HUES48 (cell line): ENCODE measurements at regions not wholly inside any gene's neighbourhood (a gene's known extent, or its start where the extent isn't known, plus 50 kb on each side); places are given as distances from the start of the nearest gene placed in this dataset.

ENCODE experiments used
- H3K27ac ChIP-seq: one replicate; pipeline ENCODE4 v1.7.0; 2013; ENCODE audit warnings: low read depth, low read length, inconsistent platforms
- H3K27me3 ChIP-seq: 2 replicates; pipeline ENCODE4 v1.6.1; 2013; ENCODE audit warnings: mild to moderate bottlenecking, low read length; ENCODE audit not compliant: control insufficient read depth, insufficient read depth
- H3K36me3 ChIP-seq: 2 replicates; pipeline ENCODE4 v1.6.1; 2013; ENCODE audit warnings: low read length; ENCODE audit not compliant: control insufficient read depth, insufficient read depth
- H3K4me1 ChIP-seq: 2 replicates; pipeline ENCODE4 v1.6.1; 2013; ENCODE audit warnings: mild to moderate bottlenecking, low read length; ENCODE audit not compliant: control insufficient read depth, insufficient read depth
- H3K4me3 ChIP-seq: 2 replicates; pipeline ENCODE4 v1.5.1; 2013; ENCODE audit warnings: mild to moderate bottlenecking, low read depth, low read length
- H3K9ac ChIP-seq: 2 replicates; pipeline ENCODE4 v1.6.1; 2013; ENCODE audit warnings: mild to moderate bottlenecking, low read depth, low read length, moderate library complexity
- H3K9me3 ChIP-seq: 2 replicates; pipeline ENCODE4 v1.6.1; 2013; ENCODE audit warnings: low read length; ENCODE audit not compliant: control insufficient read depth, insufficient read depth

DNA sequence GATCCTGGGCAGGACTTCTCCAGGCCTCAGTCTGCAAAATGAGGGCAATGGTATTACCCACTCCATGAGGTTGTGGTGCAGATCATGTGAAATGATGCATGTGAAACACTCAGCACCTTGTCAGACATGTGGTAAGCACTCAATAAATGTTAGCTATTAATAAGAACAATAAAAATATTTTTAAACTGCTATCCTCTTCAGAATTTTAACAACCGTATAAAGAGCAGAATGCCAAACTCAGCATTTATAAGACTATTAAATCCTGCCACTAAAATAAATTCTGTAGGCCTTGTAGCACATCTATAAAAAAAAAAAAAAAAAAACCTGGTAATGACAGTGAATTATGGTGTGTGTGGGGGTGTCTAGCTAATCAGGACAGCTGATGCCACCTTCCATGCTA lies 213.9 kb upstream of the UMPS start:
- H3K27me3 ChIP-seq = no peaks in the 10 kb centered on the region
- H3K27ac ChIP-seq = no peak overlapping the region
- H3K4me3 ChIP-seq = no peak overlapping the region
- peaks cover 25% of the 10 kb centered on the region for H3K4me1 ChIP-seq
- H3K36me3 ChIP-seq = no peaks in the 10 kb centered on the region
- H3K9me3 ChIP-seq = no peaks in the 10 kb centered on the region
- no peak overlapping the region for H3K9ac ChIP-seq

DNA sequence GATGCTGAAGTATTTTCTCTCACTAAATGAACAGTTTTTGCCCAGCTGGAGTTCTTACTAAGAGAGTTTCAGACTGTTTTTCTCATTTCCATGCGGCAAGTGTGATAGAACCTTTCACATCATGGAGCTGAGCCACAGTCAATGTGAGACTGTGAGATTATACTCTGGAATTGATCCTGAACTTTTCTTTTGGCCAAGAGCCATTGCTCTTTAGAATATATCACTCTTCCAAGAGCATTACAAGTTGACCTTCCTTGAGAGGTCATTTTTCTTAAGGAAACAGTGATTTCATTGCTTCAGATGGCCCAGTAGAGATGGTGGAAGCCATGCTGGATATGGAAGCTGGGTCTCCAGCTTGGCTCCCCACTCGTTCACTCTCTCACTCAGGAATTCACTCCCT lies 212.9 kb upstream of the UMPS start:
- H3K4me1 ChIP-seq = peaks cover 25% of the 10 kb centered on the region
- no peak overlapping the region for H3K27ac ChIP-seq
- H3K27me3 ChIP-seq = no peaks in the 10 kb centered on the region
- no peaks in the 10 kb centered on the region for H3K9me3 ChIP-seq
- H3K9ac ChIP-seq = no peak overlapping the region
- H3K36me3 ChIP-seq = no peaks in the 10 kb centered on the region
- H3K4me3 ChIP-seq = no peak overlapping the region

DNA sequence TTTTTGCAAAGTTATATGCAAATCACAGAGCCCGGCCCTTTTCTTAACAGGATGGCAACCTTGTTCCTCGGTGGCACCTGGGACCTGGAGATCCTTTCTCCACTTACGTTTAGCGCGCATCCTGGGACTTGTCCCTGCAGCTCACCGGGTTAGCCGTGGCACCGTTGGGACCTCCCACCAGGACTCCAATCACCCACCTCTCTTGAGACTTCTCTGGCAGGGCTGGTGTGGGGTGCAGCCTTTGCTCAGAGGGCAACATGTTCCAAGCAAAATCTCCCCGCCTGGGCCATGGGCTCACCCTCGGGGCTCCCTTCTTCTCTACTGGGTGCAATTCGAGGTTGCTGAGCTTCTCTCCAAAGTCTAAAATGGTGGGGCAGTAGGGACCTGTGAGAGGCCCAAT lies 211.9 kb upstream of the UMPS start:
- H3K4me3 ChIP-seq = no peak overlapping the region
- H3K27ac ChIP-seq = no peak overlapping the region
- no peak overlapping the region for H3K9ac ChIP-seq
- H3K4me1 ChIP-seq = peaks cover 17% of the 10 kb centered on the region
- no peaks in the 10 kb centered on the region for H3K36me3 ChIP-seq
- H3K9me3 ChIP-seq = no peaks in the 10 kb centered on the region
- no peaks in the 10 kb centered on the region for H3K27me3 ChIP-seq

DNA sequence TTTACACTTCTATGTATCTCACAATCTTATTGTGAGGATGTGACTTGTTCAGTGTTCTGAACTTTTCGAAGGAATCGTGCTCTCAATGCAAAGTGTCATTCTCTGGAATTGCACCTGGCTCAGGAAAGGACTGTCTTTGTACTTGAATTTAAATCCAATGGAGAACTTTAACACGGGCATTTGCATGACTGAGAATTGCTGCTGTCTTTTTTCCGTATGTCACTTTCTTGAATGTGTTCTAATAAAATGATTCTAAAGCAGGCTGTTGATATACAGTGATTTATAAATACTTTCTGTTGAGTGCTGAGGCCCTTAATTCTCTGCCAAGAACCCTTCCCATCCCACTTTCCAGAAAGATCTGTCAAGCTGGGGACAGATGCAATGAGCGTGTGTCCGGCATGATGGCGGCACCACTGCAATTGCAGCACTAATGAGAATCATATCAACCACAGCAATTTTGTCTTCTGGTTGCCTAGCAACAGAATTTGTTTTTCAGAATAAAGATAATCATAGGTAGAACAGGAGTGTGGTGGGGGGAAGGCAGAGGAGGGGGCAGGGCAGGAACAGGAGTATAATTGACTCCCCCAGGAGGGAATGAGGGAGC lies 210.6 kb upstream of the UMPS start:
- no peaks in the 10 kb centered on the region for H3K27me3 ChIP-seq
- H3K4me1 ChIP-seq = peaks cover 14% of the 10 kb centered on the region
- no peaks in the 10 kb centered on the region for H3K36me3 ChIP-seq
- no peak overlapping the region for H3K4me3 ChIP-seq
- H3K9me3 ChIP-seq = no peaks in the 10 kb centered on the region
- H3K27ac ChIP-seq = no peak overlapping the region
- H3K9ac ChIP-seq = no peak overlapping the region

DNA sequence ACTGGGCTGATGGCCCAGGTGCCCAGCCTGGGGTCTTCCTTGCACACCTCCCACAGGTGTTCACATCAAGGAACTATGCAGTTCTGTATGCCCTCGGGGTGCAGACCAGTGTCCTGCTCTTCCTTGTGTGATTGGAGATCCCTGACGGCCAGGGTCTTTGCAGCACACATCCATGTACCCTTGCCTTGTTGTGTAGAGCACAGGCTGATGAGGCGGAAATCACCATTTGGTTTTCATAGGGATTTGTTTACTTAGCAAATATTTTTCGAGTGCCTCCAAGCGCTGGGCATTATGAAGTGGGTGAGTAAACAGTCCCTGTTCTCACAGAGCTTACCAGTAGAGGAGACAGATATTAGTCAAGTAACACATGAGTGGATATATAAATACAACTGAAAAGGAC lies 209.3 kb upstream of the UMPS start:
- Histone ChIP-seq H3K9me3 (no peaks in the 10 kb centered on the region), H3K27me3 (no peaks in the 10 kb centered on the region), H3K4me1 (peaks cover 14% of the 10 kb centered on the region), H3K27ac (no peak overlapping the region), H3K36me3 (no peaks in the 10 kb centered on the region), H3K9ac (no peak overlapping the region), H3K4me3 (no peak overlapping the region)

DNA sequence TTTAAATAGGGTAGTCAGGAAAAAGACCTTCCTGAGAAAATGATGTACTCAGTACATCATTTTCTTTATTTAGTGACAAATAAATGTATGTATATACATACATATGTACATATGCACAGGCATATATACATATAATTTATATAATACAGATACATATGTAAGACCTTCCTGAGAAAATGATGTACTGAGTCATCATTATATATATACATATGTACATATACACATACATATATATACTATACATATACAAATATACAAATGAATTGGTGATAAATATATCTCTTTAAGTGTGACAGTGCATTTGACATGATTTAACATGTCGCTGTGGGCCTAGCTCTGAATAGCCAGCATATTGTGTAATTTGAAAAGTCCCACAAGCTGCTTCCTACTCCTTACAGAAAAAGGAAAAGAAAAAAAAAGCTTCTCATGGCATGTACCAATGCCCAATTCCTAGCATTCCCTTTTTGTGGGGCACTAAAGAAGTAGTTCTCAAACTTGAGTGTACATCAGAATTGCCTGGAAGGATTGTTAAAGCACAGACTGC lies 208.1 kb upstream of the UMPS start:
- H3K4me3 ChIP-seq = no peak overlapping the region
- H3K36me3 ChIP-seq = no peaks in the 10 kb centered on the region
- H3K27me3 ChIP-seq = no peaks in the 10 kb centered on the region
- no peak overlapping the region for H3K9ac ChIP-seq
- H3K27ac ChIP-seq = no peak overlapping the region
- no peaks in the 10 kb centered on the region for H3K9me3 ChIP-seq
- peaks cover 14% of the 10 kb centered on the region for H3K4me1 ChIP-seq

DNA sequence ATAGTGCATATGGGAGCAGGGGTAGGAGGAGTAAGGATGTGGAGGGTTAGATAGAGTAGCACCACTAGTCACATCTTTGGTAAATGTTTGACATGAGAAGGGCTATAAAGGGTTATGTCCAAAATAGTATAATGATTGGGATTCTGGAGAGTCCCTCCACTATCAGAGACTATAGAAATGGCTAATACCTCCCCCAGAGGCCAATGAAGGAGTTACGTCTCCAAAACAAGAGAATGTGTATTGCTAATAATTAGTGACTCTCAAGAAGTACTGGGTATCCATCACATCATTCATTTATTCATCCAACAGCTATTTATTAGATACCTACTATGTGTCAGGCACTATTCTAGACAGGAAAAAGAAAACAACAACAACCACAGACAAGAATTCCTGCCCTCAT lies 203.7 kb upstream of the UMPS start:
- H3K27ac ChIP-seq = no peak overlapping the region
- peaks cover 14% of the 10 kb centered on the region for H3K4me1 ChIP-seq
- no peak overlapping the region for H3K4me3 ChIP-seq
- no peak overlapping the region for H3K9ac ChIP-seq
- H3K27me3 ChIP-seq = no peaks in the 10 kb centered on the region
- no peaks in the 10 kb centered on the region for H3K36me3 ChIP-seq
- no peaks in the 10 kb centered on the region for H3K9me3 ChIP-seq

DNA sequence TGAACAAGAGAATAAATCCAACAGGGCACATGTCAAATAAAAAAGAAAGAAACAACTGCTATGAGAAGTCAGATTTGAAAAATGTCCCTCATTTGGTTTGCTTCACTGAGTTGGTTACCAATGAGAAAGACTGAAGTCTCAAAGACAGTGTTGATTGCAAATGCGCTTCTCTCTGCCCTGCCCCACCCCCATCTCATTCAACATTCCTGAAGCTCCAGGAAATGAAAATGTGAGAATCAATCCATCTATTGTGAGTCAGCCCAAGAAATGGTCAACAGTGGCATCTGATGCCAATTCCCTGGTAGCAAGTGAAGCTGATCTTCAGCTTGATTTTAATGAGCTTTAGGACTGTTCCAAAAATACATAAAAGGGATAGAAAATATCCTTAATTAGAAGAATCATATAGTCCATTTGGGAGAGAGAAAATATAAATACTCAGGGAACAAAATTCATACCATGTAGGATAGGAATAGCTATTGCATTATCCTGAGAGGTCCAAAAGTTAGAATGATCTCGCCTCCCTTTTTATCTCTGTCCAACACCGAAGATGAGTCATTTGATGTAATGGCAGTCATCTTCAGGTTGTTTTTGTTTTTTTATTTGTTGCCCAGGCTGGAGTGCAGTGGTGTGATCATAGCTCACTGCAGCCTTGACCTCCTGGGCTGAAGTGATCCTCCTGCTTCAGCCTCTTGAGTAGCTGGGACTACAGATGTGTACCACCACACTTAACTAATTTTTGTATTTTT lies 200.3 kb upstream of the UMPS start:
- Histone ChIP-seq H3K9me3 (no peaks in the 10 kb centered on the region), H3K4me1 (peaks cover 14% of the 10 kb centered on the region), H3K27ac (no peak overlapping the region), H3K4me3 (peak overlapping the region; percentile 20; the same call in 1 of the 2 replicates), H3K9ac (no peak overlapping the region), H3K36me3 (no peaks in the 10 kb centered on the region), H3K27me3 (no peaks in the 10 kb centered on the region)

DNA sequence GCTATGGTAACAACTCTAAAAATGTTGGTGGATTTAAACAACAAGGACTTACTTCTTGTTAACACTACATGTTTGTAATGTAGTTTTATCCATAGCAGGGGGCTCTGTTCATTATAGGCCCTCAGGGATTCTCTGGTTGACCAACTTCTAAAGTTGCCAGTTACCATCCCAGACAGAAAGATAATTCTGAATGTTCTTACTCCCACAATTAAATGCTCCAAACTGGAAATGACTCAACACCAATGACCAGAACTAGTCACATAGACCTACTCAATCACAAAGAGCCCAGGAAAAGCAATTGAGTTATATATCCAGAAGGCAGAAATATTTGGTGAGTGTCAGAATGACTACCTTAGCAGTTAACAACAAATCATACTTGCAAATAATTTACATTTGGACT lies 199.3 kb upstream of the UMPS start:
- Histone ChIP-seq H3K27ac (no peak overlapping the region), H3K9ac (no peak overlapping the region), H3K27me3 (no peaks in the 10 kb centered on the region), H3K9me3 (no peaks in the 10 kb centered on the region), H3K36me3 (no peaks in the 10 kb centered on the region), H3K4me3 (no peak overlapping the region), H3K4me1 (peaks cover 14% of the 10 kb centered on the region)

DNA sequence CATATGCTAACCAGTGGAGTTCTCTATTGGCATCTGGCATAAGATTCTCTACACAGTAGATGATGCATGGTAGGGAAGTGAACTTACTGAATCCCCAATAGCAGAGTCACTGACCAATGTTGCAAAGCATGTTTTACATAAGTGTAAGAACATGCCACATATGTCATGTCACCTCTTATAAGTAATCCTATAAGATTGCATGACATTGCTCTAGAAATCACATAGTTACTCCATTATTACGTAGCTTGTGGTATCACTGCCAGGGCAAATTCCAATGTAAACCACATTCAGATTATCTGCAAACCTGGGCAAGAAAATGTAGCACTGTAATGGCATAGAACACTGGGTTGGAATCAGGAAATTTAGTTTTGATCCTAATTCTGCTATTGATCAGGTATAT lies 198.2 kb upstream of the UMPS start:
- no peaks in the 10 kb centered on the region for H3K36me3 ChIP-seq
- no peak overlapping the region for H3K4me3 ChIP-seq
- H3K9me3 ChIP-seq = no peaks in the 10 kb centered on the region
- no peaks in the 10 kb centered on the region for H3K27me3 ChIP-seq
- H3K27ac ChIP-seq = no peak overlapping the region
- H3K4me1 ChIP-seq = peaks cover 14% of the 10 kb centered on the region
- no peak overlapping the region for H3K9ac ChIP-seq

DNA sequence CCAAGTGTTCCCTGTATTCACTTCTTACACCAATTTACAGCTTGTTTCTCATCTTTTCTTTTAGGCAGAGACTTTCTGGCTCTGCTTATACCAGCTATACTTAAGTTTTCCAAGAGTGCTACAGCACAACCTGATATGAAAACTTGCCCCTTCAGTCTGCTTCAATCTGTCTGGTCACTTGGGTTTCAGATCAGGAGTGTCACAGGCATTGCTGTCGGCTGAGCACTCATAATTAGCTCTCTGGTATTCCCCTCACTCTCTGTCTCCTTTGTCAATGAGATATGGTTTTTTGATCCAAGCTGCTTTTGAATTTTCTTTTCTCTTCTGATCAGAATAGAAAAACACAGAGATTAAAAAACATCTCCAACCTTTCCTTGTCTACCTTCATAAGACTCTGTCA lies 194.9 kb upstream of the UMPS start:
- no peaks in the 10 kb centered on the region for H3K9me3 ChIP-seq
- H3K36me3 ChIP-seq = no peaks in the 10 kb centered on the region
- no peak overlapping the region for H3K9ac ChIP-seq
- H3K4me1 ChIP-seq = peaks cover under 1% of the 10 kb centered on the region; the same call in 1 of the 2 replicates
- no peak overlapping the region for H3K4me3 ChIP-seq
- no peak overlapping the region for H3K27ac ChIP-seq
- no peaks in the 10 kb centered on the region for H3K27me3 ChIP-seq
